ENCODE measurements at regions not wholly inside any gene's neighbourhood (a gene's known extent, or its start where the extent isn't known, plus 50 kb on each side); places are given as distances from the start of the nearest gene placed in this dataset.
"Not testable (repeated sequence)": the region's sequence is repeated elsewhere in the genome, so short reads cannot be mapped to it uniquely, and the experiment has no call there.

- no peak for TF ChIP-seq CTCF (IDR thresholded peaks at IDR 0.05)
- intact Hi-C loops (cut with DNase I), result no loop called here
- H3K27me3 ChIP-seq, result no peaks in the 10 kb centered on the region
Measured at GRCh38 chr6:134585517-134585873, 267.6 kb upstream of the SGK1 start.

GRCh38 chr6:134584847-134585516 lies 267.1 kb upstream of the SGK1 start:
- no peak overlapping the region for H3K27ac ChIP-seq
- DNase-seq (ENCODE audit: low spot score in 2 of 2), result no peak
- H3K4me1 ChIP-seq, result no peaks in the 10 kb centered on the region
- no peak for TF ChIP-seq CTCF (IDR thresholded peaks at IDR 0.05)
- intact Hi-C loops (cut with DNase I), result no loop called here
- H3K9me3 ChIP-seq, result no peaks in the 10 kb centered on the region
- no peak overlapping the region for H3K4me3 ChIP-seq
- no peaks in the 10 kb centered on the region for H3K27me3 ChIP-seq
- no peaks in the 10 kb centered on the region for H3K36me3 ChIP-seq

More at GRCh38 chr6:134585517-134585873, 267.6 kb upstream of the SGK1 start:
- no peak overlapping the region for H3K27ac ChIP-seq
- no peak overlapping the region for H3K4me3 ChIP-seq
- no peaks in the 10 kb centered on the region for H3K4me1 ChIP-seq
- no peaks in the 10 kb centered on the region for H3K9me3 ChIP-seq
- no peak for DNase-seq (ENCODE audit: low spot score in 2 of 2)
- no peaks in the 10 kb centered on the region for H3K36me3 ChIP-seq

GRCh38 chr6:134577998-134578397 lies 260.1 kb upstream of the SGK1 start:
- Histone ChIP-seq H3K27ac (no peak overlapping the region), H3K4me3 (no peak overlapping the region), H3K36me3 (no peaks in the 10 kb centered on the region), H3K4me1 (no peaks in the 10 kb centered on the region), H3K27me3 (no peaks in the 10 kb centered on the region), H3K9me3 (no peaks in the 10 kb centered on the region)
- no peak for TF ChIP-seq CTCF (IDR thresholded peaks at IDR 0.05)
- intact Hi-C loops (cut with DNase I), result no loop called here
- DNase-seq (ENCODE audit: low spot score in 2 of 2), result no peak

- DNase-seq (ENCODE audit: low spot score in 2 of 2), result no peak
- no peaks in the 10 kb centered on the region for H3K9me3 ChIP-seq
- no peaks in the 10 kb centered on the region for H3K36me3 ChIP-seq
- no peaks in the 10 kb centered on the region for H3K4me1 ChIP-seq
- TF ChIP-seq CTCF (IDR thresholded peaks at IDR 0.05), result no peak
- no peak overlapping the region for H3K27ac ChIP-seq
- no peak overlapping the region for H3K4me3 ChIP-seq
- H3K27me3 ChIP-seq, result no peaks in the 10 kb centered on the region
- intact Hi-C loops (cut with DNase I), result no loop called here
Measured at GRCh38 chr6:134575221-134575620, 257.3 kb upstream of the SGK1 start.

GRCh38 chr6:134574491-134574890 lies 256.6 kb upstream of the SGK1 start:
- Histone ChIP-seq H3K9me3 (no peaks in the 10 kb centered on the region), H3K36me3 (no peaks in the 10 kb centered on the region), H3K4me3 (no peak overlapping the region), H3K27ac (no peak overlapping the region), H3K4me1 (no peaks in the 10 kb centered on the region), H3K27me3 (no peaks in the 10 kb centered on the region)
- DNase-seq (ENCODE audit: low spot score in 2 of 2), result no peak
- TF ChIP-seq CTCF (IDR thresholded peaks at IDR 0.05), result no peak
- intact Hi-C loops (cut with DNase I), result no loop called here

- H3K4me3 ChIP-seq; H3K4me1 ChIP-seq; H3K36me3 ChIP-seq; DNase-seq (ENCODE audit: low spot score in 2 of 2); H3K27ac ChIP-seq; H3K9me3 ChIP-seq; intact Hi-C loops (cut with DNase I); H3K27me3 ChIP-seq: not testable (repeated sequence)
Measured at GRCh38 chr6:134569996-134570395, 252.1 kb upstream of the SGK1 start.

Data from ascending aorta (tissue), 2 donors.